ENCODE measurements at regions not wholly inside any gene's neighbourhood (a gene's known extent, or its start where the extent isn't known, plus 50 kb on each side); places are given as distances from the start of the nearest gene placed in this dataset.

DNA sequence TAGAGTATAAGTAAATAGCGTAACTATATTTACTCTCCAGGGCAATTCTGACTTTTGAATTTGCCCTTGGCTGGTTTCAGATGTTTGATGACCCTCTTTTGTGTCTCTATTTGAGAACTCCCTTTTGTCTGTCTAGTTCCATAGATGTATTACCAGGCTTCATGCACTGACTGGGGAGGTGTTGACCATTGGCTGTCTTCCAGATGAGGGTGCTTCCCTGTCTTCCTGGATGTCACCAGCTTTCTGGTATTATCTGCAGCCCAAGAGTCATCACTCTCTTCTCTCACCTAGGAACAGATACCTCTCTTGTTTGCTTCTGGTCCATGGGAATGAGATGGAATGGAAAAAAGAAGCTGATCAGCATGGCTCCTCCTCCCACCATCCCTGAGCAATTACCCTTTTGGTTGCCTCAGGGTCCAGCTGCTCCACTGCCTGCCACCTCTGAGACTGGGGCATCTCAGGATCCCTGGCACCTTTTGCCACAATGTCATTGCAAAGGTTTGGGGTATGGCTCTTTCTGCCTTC lies 58.7 kb upstream of the TMED7 start (continued):
- TF ChIP-seq, protein P1, sequence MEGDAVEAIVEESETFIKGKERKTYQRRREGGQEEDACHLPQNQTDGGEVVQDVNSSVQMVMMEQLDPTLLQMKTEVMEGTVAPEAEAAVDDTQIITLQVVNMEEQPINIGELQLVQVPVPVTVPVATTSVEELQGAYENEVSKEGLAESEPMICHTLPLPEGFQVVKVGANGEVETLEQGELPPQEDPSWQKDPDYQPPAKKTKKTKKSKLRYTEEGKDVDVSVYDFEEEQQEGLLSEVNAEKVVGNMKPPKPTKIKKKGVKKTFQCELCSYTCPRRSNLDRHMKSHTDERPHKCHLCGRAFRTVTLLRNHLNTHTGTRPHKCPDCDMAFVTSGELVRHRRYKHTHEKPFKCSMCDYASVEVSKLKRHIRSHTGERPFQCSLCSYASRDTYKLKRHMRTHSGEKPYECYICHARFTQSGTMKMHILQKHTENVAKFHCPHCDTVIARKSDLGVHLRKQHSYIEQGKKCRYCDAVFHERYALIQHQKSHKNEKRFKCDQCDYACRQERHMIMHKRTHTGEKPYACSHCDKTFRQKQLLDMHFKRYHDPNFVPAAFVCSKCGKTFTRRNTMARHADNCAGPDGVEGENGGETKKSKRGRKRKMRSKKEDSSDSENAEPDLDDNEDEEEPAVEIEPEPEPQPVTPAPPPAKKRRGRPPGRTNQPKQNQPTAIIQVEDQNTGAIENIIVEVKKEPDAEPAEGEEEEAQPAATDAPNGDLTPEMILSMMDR (IDR thresholded peaks at IDR 0.05): no peak
- TF ChIP-seq ELF1 (IDR thresholded peaks at IDR 0.05): no peak

DNA sequence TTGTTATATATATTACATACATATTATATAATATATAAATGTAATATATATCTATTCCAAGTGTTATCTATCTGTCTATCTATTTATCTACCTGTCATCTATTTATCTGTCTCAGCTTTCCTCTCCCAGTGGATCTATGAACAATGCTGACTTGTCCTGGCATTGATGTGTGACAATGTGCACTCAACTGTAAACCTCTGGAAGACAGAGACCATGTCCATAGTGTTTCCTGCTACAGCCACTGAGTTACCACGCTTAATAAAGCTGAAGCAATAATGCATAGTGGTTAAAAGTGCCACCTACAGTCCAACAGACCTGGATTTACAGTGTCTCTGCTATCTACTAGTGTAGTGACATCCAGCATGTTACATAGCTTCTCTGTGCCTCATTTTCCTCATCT lies 57.2 kb upstream of the TMED7 start:
- POLR2A ChIA-PET: no interaction called here
- H3F3A ChIP-seq (replicated peaks; ENCODE audit: insufficient read depth): no peaks in the 10 kb centered on the region
- 0% methylated on average over 1 of the region's 1 CpG for WGBS (ENCODE audit: low lambda C conversion rate)
- H3K9me2 ChIP-seq: no peaks in the 10 kb centered on the region
- no peaks in the 10 kb centered on the region for H3K79me2 ChIP-seq (ENCODE audit: insufficient read depth)
- no peak overlapping the region for H2AFZ ChIP-seq (ENCODE audit: low read depth)
- TF ChIP-seq EZH2phosphoT487 (IDR thresholded peaks at IDR 0.05; ENCODE audit: borderline replicate concordance, low read depth) (no peak), MXI1 (IDR thresholded peaks at IDR 0.05; ENCODE audit: low read depth, low read length) (no peak), NRF1 (IDR thresholded peaks at IDR 0.05; ENCODE audit: low read depth, low read length) (no peak), RFX5 (IDR thresholded peaks at IDR 0.05; ENCODE audit: low read length) (no peak), EP300 (IDR thresholded peaks at IDR 0.05; ENCODE audit: borderline replicate concordance in 1 of 2, low read depth in 1 of 2, low read length in 1 of 2) (no peak), TEAD4 (IDR thresholded peaks at IDR 0.05; ENCODE audit: borderline replicate concordance, insufficient read depth) (no peak), RXRA (IDR thresholded peaks at IDR 0.05; ENCODE audit: borderline replicate concordance, low read depth) (no peak), GATA2 (CRISPR knock-in tag; IDR thresholded peaks at IDR 0.05) (no peak), NFIC (IDR thresholded peaks at IDR 0.05; ENCODE audit: borderline replicate concordance) (no peak)
- TF ChIP-seq, protein P2, sequence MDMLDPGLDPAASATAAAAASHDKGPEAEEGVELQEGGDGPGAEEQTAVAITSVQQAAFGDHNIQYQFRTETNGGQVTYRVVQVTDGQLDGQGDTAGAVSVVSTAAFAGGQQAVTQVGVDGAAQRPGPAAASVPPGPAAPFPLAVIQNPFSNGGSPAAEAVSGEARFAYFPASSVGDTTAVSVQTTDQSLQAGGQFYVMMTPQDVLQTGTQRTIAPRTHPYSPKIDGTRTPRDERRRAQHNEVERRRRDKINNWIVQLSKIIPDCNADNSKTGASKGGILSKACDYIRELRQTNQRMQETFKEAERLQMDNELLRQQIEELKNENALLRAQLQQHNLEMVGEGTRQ (IDR thresholded peaks at IDR 0.05; ENCODE audit: borderline replicate concordance, low read depth, low read length): no peak
- TF ChIP-seq, protein P3, sequence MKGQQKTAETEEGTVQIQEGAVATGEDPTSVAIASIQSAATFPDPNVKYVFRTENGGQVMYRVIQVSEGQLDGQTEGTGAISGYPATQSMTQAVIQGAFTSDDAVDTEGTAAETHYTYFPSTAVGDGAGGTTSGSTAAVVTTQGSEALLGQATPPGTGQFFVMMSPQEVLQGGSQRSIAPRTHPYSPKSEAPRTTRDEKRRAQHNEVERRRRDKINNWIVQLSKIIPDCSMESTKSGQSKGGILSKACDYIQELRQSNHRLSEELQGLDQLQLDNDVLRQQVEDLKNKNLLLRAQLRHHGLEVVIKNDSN (IDR thresholded peaks at IDR 0.05; ENCODE audit: borderline replicate concordance, low read depth): no peak
- TF ChIP-seq, protein P4, sequence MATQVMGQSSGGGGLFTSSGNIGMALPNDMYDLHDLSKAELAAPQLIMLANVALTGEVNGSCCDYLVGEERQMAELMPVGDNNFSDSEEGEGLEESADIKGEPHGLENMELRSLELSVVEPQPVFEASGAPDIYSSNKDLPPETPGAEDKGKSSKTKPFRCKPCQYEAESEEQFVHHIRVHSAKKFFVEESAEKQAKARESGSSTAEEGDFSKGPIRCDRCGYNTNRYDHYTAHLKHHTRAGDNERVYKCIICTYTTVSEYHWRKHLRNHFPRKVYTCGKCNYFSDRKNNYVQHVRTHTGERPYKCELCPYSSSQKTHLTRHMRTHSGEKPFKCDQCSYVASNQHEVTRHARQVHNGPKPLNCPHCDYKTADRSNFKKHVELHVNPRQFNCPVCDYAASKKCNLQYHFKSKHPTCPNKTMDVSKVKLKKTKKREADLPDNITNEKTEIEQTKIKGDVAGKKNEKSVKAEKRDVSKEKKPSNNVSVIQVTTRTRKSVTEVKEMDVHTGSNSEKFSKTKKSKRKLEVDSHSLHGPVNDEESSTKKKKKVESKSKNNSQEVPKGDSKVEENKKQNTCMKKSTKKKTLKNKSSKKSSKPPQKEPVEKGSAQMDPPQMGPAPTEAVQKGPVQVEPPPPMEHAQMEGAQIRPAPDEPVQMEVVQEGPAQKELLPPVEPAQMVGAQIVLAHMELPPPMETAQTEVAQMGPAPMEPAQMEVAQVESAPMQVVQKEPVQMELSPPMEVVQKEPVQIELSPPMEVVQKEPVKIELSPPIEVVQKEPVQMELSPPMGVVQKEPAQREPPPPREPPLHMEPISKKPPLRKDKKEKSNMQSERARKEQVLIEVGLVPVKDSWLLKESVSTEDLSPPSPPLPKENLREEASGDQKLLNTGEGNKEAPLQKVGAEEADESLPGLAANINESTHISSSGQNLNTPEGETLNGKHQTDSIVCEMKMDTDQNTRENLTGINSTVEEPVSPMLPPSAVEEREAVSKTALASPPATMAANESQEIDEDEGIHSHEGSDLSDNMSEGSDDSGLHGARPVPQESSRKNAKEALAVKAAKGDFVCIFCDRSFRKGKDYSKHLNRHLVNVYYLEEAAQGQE (IDR thresholded peaks at IDR 0.05; ENCODE audit: low read depth, low read length): no peak
- DNase-seq: no peak
- H4K20me1 ChIP-seq (ENCODE audit: insufficient read depth): no peaks in the 10 kb centered on the region
- H3K36me3 ChIP-seq (replicated peaks in 1 of 2; ENCODE audit: control insufficient read depth in 1 of 2, insufficient read depth in 2 of 2, low read length in 1 of 2): no peaks in the 10 kb centered on the region
- CTCF ChIA-PET: no interaction called here
- H3K9ac ChIP-seq: no peak overlapping the region
- no peaks in the 10 kb centered on the region; the same call in 1 of the 2 replicates for H3K27me3 ChIP-seq (ENCODE audit: insufficient read depth)
- no peak overlapping the region for H3K27ac ChIP-seq (ENCODE audit: low read depth in 2 of 2, low read length in 1 of 2)
- H3K4me2 ChIP-seq: no peak overlapping the region
- no peaks in the 10 kb centered on the region for H3K9me3 ChIP-seq
- H3K4me3 ChIP-seq (ENCODE audit: low read depth in 2 of 2, low read length in 1 of 2): no peak overlapping the region
- H3K4me1 ChIP-seq (ENCODE audit: control insufficient read depth in 1 of 2, insufficient read depth in 2 of 2, low read depth in 1 of 2, low read length in 1 of 2): no peaks in the 10 kb centered on the region
